ENCODE measurements at regions not wholly inside any gene's neighbourhood (a gene's known extent, or its start where the extent isn't known, plus 50 kb on each side); places are given as distances from the start of the nearest gene placed in this dataset.

DNA sequence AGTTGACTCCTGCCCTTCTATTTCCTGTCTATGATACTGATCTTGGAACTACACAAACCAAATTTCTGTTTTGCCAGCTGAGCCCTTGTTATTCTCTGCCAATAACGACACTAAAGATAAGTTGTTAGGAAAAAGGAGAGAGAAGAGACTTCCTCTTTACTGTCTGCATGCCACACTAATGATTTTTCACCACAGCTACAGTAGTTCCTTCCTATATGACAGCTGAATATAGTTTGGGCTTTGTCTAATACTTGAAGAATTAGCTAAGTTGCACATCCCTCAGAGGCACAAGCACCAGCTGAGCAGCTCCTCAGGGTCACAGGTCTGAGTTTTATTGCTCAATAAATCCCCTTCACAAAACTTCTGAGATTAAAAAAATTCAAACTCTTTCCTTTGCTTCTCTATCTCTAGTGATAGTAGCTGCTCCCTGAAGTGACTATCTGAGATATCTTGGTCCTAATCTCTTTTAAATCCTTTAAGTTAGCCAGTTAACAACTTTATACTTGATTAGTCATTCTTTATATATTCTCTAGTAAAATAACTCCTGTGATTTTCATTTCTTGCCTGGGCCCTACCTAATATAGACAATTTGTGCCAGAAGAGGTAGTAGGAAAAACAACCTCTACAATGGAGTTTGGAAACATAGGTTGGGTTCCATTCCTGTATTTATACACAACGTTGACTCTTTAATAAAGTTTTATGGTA, 253.0 kb upstream of the CNTNAP5 start:
- no peaks in the 10 kb centered on the region for H3K27me3 Mint-ChIP-seq (ENCODE audit: low read depth)
- H3K4me1 Mint-ChIP-seq = no peaks in the 10 kb centered on the region
- H3K27ac Mint-ChIP-seq = no peak overlapping the region
- ChIA-PET CTCF (no interaction called here), POLR2A (no interaction called here)
- TF ChIP-seq FOXP4 (CRISPR knock-in tag; IDR thresholded peaks at IDR 0.05) (no peak), ATF1 (CRISPR knock-in tag; IDR thresholded peaks at IDR 0.05) (no peak), JUN (CRISPR knock-in tag; IDR thresholded peaks at IDR 0.05) (no peak), AFF4 (CRISPR knock-in tag; IDR thresholded peaks at IDR 0.05; ENCODE audit: borderline replicate concordance) (no peak), NFATC4 (CRISPR knock-in tag; IDR thresholded peaks at IDR 0.05) (no peak), ZNF317 (CRISPR knock-in tag; IDR thresholded peaks at IDR 0.05; ENCODE audit: borderline replicate concordance, low read depth) (no peak), E2F5 (CRISPR knock-in tag; IDR thresholded peaks at IDR 0.05) (no peak), USF1 (CRISPR knock-in tag; IDR thresholded peaks at IDR 0.05) (no peak), GRHL2 (CRISPR knock-in tag; IDR thresholded peaks at IDR 0.05; ENCODE audit: insufficient replicate concordance, severe bottlenecking) (no peak), NR3C1 (CRISPR knock-in tag; conservative IDR thresholded peaks at IDR 0.05; ENCODE audit: low read depth) (no peak), ZNF263 (CRISPR knock-in tag; IDR thresholded peaks at IDR 0.05; ENCODE audit: low read depth) (no peak), CREB1 (CRISPR knock-in tag; IDR thresholded peaks at IDR 0.05) (no peak), SMAD4 (CRISPR knock-in tag; IDR thresholded peaks at IDR 0.05) (no peak), AR (CRISPR knock-in tag; IDR thresholded peaks at IDR 0.05) (no peak), KAT7 (CRISPR knock-in tag; IDR thresholded peaks at IDR 0.05; ENCODE audit: borderline replicate concordance) (no peak)
- TF ChIP-seq, protein P1, sequence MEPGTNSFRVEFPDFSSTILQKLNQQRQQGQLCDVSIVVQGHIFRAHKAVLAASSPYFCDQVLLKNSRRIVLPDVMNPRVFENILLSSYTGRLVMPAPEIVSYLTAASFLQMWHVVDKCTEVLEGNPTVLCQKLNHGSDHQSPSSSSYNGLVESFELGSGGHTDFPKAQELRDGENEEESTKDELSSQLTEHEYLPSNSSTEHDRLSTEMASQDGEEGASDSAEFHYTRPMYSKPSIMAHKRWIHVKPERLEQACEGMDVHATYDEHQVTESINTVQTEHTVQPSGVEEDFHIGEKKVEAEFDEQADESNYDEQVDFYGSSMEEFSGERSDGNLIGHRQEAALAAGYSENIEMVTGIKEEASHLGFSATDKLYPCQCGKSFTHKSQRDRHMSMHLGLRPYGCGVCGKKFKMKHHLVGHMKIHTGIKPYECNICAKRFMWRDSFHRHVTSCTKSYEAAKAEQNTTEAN (CRISPR knock-in tag; IDR thresholded peaks at IDR 0.05) = no peak
- TF ChIP-seq, protein P2, sequence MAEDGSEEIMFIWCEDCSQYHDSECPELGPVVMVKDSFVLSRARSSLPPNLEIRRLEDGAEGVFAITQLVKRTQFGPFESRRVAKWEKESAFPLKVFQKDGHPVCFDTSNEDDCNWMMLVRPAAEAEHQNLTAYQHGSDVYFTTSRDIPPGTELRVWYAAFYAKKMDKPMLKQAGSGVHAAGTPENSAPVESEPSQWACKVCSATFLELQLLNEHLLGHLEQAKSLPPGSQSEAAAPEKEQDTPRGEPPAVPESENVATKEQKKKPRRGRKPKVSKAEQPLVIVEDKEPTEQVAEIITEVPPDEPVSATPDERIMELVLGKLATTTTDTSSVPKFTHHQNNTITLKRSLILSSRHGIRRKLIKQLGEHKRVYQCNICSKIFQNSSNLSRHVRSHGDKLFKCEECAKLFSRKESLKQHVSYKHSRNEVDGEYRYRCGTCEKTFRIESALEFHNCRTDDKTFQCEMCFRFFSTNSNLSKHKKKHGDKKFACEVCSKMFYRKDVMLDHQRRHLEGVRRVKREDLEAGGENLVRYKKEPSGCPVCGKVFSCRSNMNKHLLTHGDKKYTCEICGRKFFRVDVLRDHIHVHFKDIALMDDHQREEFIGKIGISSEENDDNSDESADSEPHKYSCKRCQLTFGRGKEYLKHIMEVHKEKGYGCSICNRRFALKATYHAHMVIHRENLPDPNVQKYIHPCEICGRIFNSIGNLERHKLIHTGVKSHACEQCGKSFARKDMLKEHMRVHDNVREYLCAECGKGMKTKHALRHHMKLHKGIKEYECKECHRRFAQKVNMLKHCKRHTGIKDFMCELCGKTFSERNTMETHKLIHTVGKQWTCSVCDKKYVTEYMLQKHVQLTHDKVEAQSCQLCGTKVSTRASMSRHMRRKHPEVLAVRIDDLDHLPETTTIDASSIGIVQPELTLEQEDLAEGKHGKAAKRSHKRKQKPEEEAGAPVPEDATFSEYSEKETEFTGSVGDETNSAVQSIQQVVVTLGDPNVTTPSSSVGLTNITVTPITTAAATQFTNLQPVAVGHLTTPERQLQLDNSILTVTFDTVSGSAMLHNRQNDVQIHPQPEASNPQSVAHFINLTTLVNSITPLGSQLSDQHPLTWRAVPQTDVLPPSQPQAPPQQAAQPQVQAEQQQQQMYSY (CRISPR knock-in tag; IDR thresholded peaks at IDR 0.05) = no peak
- H3K4me3 Mint-ChIP-seq = no peak overlapping the region
- no peak for ATAC-seq
- H3K36me3 Mint-ChIP-seq = no peaks in the 10 kb centered on the region
- DNase-seq (ENCODE audit: low spot score) = no peak
- peaks cover 7% of the 10 kb centered on the region for H3K9me3 Mint-ChIP-seq

Data from WTC11 (cell line).